NCI-H82 treated with DMSO at 0.1 percent for 48 hours (cell line): ENCODE measurements at regions not wholly inside any gene's neighbourhood (a gene's known extent, or its start where the extent isn't known, plus 50 kb on each side); places are given as distances from the start of the nearest gene placed in this dataset.

Source experiments
- DNase-seq: peaks from one replicate; lab custom pipeline; 2025; ENCODE audit not compliant: unreplicated experiment; lab: John Stamatoyannopoulos, UW

GRCh38 chr20:10770753-10771152 is 97.0 kb upstream of the JAG1 start:
- DNase-seq = no peak

- no peak for DNase-seq
These were observed 97.8 kb upstream of the JAG1 start for GRCh38 chr20:10771435-10772140.

- DNase-seq = no peak
These were observed 100.7 kb upstream of the JAG1 start for GRCh38 chr20:10774357-10774943.

- no peak for DNase-seq
These were observed 103.9 kb upstream of the JAG1 start for GRCh38 chr20:10777710-10778109.

GRCh38 chr20:10779911-10780310 is 106.1 kb upstream of the JAG1 start:
- no peak for DNase-seq

GRCh38 chr20:10780901-10781300 is 107.1 kb upstream of the JAG1 start:
- no peak for DNase-seq

GRCh38 chr20:10781526-10781925 is 107.7 kb upstream of the JAG1 start:
- DNase-seq = no peak

GRCh38 chr20:10783707-10784553 is 110.1 kb upstream of the JAG1 start:
- DNase-seq = no peak

GRCh38 chr20:10784554-10785183 is 110.9 kb upstream of the JAG1 start:
- no peak for DNase-seq

GRCh38 chr20:10786678-10787077 is 112.9 kb upstream of the JAG1 start:
- DNase-seq = no peak

- DNase-seq = no peak
These were observed 114.3 kb upstream of the JAG1 start for GRCh38 chr20:10788055-10788454.

GRCh38 chr20:10788877-10789276 is 115.1 kb upstream of the JAG1 start:
- no peak for DNase-seq

- no peak for DNase-seq
These were observed 115.6 kb upstream of the JAG1 start for GRCh38 chr20:10789386-10789785.

- no peak for DNase-seq
These were observed 116.2 kb upstream of the JAG1 start for GRCh38 chr20:10790013-10790412.

- DNase-seq = no peak
These were observed 118.5 kb upstream of the JAG1 start for GRCh38 chr20:10792291-10792690.

GRCh38 chr20:10793766-10794165 is 120.0 kb upstream of the JAG1 start:
- no peak for DNase-seq

GRCh38 chr20:10794765-10795164 is 121.0 kb upstream of the JAG1 start:
- DNase-seq = no peak

- no peak for DNase-seq
These were observed 121.7 kb upstream of the JAG1 start for GRCh38 chr20:10795286-10796026.

GRCh38 chr20:10798811-10799210 is 125.0 kb upstream of the JAG1 start:
- DNase-seq = no peak

- no peak for DNase-seq
These were observed 125.9 kb upstream of the JAG1 start for GRCh38 chr20:10799735-10800134.

GRCh38 chr20:10800288-10800687 is 126.5 kb upstream of the JAG1 start:
- DNase-seq = no peak
